Smooth muscle cell (in vitro differentiated cells): ENCODE measurements at regions not wholly inside any gene's neighbourhood (a gene's known extent, or its start where the extent isn't known, plus 50 kb on each side); places are given as distances from the start of the nearest gene placed in this dataset.
A peak's percentile ranks its signal among the peaks of the same experiment; 100 is the strongest.

ENCODE experiments used
- DNase-seq: peaks from one replicate; lab custom pipeline; 2025; ENCODE audit not compliant: unreplicated experiment; lab: John Stamatoyannopoulos, UW
- H2AFZ ChIP-seq: fragments of 200-600 bp; sonication (generic); 2 replicates; pipeline ENCODE4 v1.6.0; 2016; ENCODE audit warnings: antibody characterized with exemption, low read depth, mild to moderate bottlenecking
- H3F3A ChIP-seq: fragments of 200-600 bp; sonication (generic); 2 replicates; pipeline ENCODE4 v1.6.0; 2017; ENCODE audit warnings: antibody characterized with exemption, low read depth
- H3K27ac ChIP-seq: fragments of 200-600 bp; sonication (generic); 2 replicates; pipeline ENCODE4 v1.5.1; 2016; ENCODE audit warnings: low read depth, mild to moderate bottlenecking
- H3K27me3 ChIP-seq: fragments of 200-600 bp; sonication (generic); 2 replicates; pipeline ENCODE4 v1.6.1; 2016; ENCODE audit warnings: low read depth, mild to moderate bottlenecking
- H3K36me3 ChIP-seq: fragments of 200-600 bp; sonication (generic); 2 replicates; pipeline ENCODE4 v1.5.1; 2016; ENCODE audit warnings: low read depth
- H3K4me1 ChIP-seq: fragments of 200-600 bp; sonication (generic); 2 replicates; pipeline ENCODE4 v1.5.1; 2016; ENCODE audit warnings: low read depth
- H3K4me2 ChIP-seq: fragments of 200-600 bp; sonication (generic); 2 replicates; pipeline ENCODE4 v1.6.0; 2016; ENCODE audit warnings: mild to moderate bottlenecking
- H3K4me3 ChIP-seq: fragments of 200-600 bp; sonication (generic); 2 replicates; pipeline ENCODE4 v1.5.1; 2016; ENCODE audit warnings: mild to moderate bottlenecking
- H3K79me2 ChIP-seq: fragments of 200-600 bp; sonication (generic); 2 replicates; pipeline ENCODE4 v1.6.0; 2016; ENCODE audit warnings: low read depth, mild to moderate bottlenecking
- H3K9ac ChIP-seq: fragments of 200-600 bp; sonication (generic); 2 replicates; pipeline ENCODE4 v1.6.0; 2016; ENCODE audit warnings: low read depth
- H3K9me3 ChIP-seq: fragments of 200-600 bp; sonication (generic); replicated peaks from 2 replicates; pipeline ENCODE4 v1.5.1; 2016; ENCODE audit warnings: low read depth
- H4K20me1 ChIP-seq: fragments of 200-600 bp; sonication (generic); 2 replicates; pipeline ENCODE4 v1.6.0; 2016; ENCODE audit warnings: low read depth
- CTCF ChIP-seq: fragments of 200-600 bp; sonication (generic); IDR thresholded peaks from 2 replicates; pipeline ENCODE4 v1.5.1; 2017; ENCODE audit warnings: borderline replicate concordance, mild to moderate bottlenecking, antibody characterized with exemption; ENCODE audit not compliant: insufficient read depth, poor library complexity, severe bottlenecking
- WGBS: methylation state at CpG from one replicate; pipeline ENCODE4 v1.1.7; 2016; ENCODE audit warnings: low lambda C conversion rate; 5-methylcytosine and 5-hydroxymethylcytosine counted together

- Histone ChIP-seq H3K4me2 (no peak overlapping the region), H2AFZ (no peak overlapping the region), H3K36me3 (no peaks in the 10 kb centered on the region), H3K79me2 (no peaks in the 10 kb centered on the region), H4K20me1 (no peaks in the 10 kb centered on the region), H3K4me3 (no peak overlapping the region), H3K9ac (no peak overlapping the region), H3K27ac (no peak overlapping the region), H3K9me3 (no peaks in the 10 kb centered on the region), H3F3A (no peaks in the 10 kb centered on the region), H3K4me1 (no peaks in the 10 kb centered on the region), H3K27me3 (no peaks in the 10 kb centered on the region)
- no peak for DNase-seq
- WGBS = 96% methylated on average over 4 of the region's 4 CpGs
- no peak for TF ChIP-seq CTCF
Measured at GRCh38 chr2:117056376-117056748, 758.1 kb upstream of the DDX18 start.

- H3K4me1 ChIP-seq = no peaks in the 10 kb centered on the region
- TF ChIP-seq CTCF = no peak
- no peaks in the 10 kb centered on the region for H3F3A ChIP-seq
- peak overlapping the region; percentile 22 for H3K4me2 ChIP-seq
- H3K79me2 ChIP-seq = no peaks in the 10 kb centered on the region
- no peak overlapping the region for H3K9ac ChIP-seq
- H2AFZ ChIP-seq = peak overlapping the region; percentile 8
- DNase-seq = no peak
- no peaks in the 10 kb centered on the region for H3K27me3 ChIP-seq
- no peaks in the 10 kb centered on the region for H3K36me3 ChIP-seq
- H3K9me3 ChIP-seq = no peaks in the 10 kb centered on the region
- no peaks in the 10 kb centered on the region for H4K20me1 ChIP-seq
- H3K4me3 ChIP-seq = no peak overlapping the region
- 47% methylated on average over 3 of the region's 3 CpGs for WGBS
- H3K27ac ChIP-seq = no peak overlapping the region
Measured at GRCh38 chr2:117057016-117057415, 757.5 kb upstream of the DDX18 start.

GRCh38 chr2:117058366-117058765 is 756.1 kb upstream of the DDX18 start:
- WGBS = 78% methylated on average over 3 of the region's 3 CpGs
- H3K4me1 ChIP-seq = no peaks in the 10 kb centered on the region
- no peaks in the 10 kb centered on the region for H3F3A ChIP-seq
- H3K4me3 ChIP-seq = no peak overlapping the region
- TF ChIP-seq CTCF = no peak
- no peak overlapping the region for H3K4me2 ChIP-seq
- no peak for DNase-seq
- no peaks in the 10 kb centered on the region for H3K9me3 ChIP-seq
- no peaks in the 10 kb centered on the region for H4K20me1 ChIP-seq
- H3K9ac ChIP-seq = no peak overlapping the region
- H3K36me3 ChIP-seq = no peaks in the 10 kb centered on the region
- H3K27ac ChIP-seq = no peak overlapping the region
- no peak overlapping the region for H2AFZ ChIP-seq
- no peaks in the 10 kb centered on the region for H3K27me3 ChIP-seq
- H3K79me2 ChIP-seq = no peaks in the 10 kb centered on the region

- Histone ChIP-seq H3K9ac (no peak overlapping the region), H3K36me3 (no peaks in the 10 kb centered on the region), H3K9me3 (no peaks in the 10 kb centered on the region), H2AFZ (no peak overlapping the region), H3K27ac (no peak overlapping the region), H4K20me1 (no peaks in the 10 kb centered on the region), H3K27me3 (no peaks in the 10 kb centered on the region), H3F3A (peaks cover 6% of the 10 kb centered on the region), H3K4me3 (no peak overlapping the region), H3K4me2 (no peak overlapping the region), H3K79me2 (no peaks in the 10 kb centered on the region), H3K4me1 (no peaks in the 10 kb centered on the region)
- TF ChIP-seq CTCF = no peak
- no peak for DNase-seq
- WGBS = 87% methylated on average over 2 of the region's 2 CpGs
Measured at GRCh38 chr2:117064021-117064420, 750.5 kb upstream of the DDX18 start.
